ENCODE measurements at regions not wholly inside any gene's neighbourhood (a gene's known extent, or its start where the extent isn't known, plus 50 kb on each side); places are given as distances from the start of the nearest gene placed in this dataset.

DNA sequence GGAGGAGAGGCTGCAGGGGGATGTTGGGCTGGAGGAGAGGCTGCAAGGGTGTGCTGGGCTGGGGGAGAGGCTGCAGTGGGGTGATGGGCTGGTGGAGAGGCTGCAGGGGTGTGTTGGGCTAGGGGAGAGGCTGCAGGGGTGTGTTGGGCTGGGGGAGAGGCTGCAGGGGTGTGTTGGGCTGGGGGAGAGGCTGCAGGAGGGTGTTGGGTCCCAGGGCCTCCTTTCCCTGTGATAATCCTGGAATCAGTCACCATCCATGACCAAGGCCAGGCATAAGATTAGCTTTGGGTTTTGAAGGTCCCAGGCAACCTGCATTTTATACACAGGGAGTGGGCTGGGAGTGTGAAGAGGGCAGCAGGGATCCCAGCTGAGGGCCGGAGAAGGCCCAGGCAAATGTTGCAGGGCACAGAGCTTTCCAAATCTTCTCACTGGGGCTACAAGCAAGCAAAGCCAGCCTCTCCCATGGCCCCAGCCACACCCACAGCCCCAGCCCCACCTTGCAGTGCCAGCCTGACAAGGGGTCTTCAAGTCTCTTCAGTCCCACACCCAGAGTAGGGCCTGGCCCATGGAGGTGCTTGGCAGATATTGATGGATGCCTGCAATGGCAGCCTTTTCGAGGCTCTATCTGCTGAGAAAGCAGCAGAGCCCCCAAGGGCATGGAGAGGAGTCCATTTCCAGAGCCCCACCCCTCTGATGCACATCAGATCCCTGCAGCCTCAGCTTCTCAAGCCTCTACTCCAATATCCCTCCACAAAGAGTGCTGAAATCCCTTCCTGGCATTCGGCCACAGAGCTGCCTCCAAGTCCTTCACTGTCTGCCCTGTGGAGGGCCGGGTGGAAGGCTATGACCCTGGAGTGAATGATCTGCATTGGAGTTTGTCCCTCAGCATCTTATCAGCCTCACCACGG is 50.3 kb upstream of the GLI2 start:
- DNase-seq = no peak
